Endothelial cell of umbilical vein (primary cell): ENCODE measurements at regions not wholly inside any gene's neighbourhood (a gene's known extent, or its start where the extent isn't known, plus 50 kb on each side); places are given as distances from the start of the nearest gene placed in this dataset.

ENCODE experiments used
- BruUV-seq: library from RNA; stranded (reverse); fragments of 400-500 nt; replicated peaks from 2 replicates; lab custom pipeline; 2021; lab: Mats Ljungman, UMichigan
- CTCF ChIA-PET: fragments of 300-600, 350-600 bp; sonication (Branson Sonifier 250); formaldehyde crosslinking; loops from one replicate; lab custom pipeline; 2021; ENCODE audit warnings: antibody characterized with exemption, inconsistent platforms; lab: Charles Lee
- POLR2A ChIA-PET: fragments of 300-600, 350-600 bp; sonication (Branson Sonifier 250); formaldehyde crosslinking; loops from one replicate; lab custom pipeline; 2021; ENCODE audit warnings: antibody characterized with exemption, inconsistent platforms; lab: Charles Lee
- DNase-seq: peaks from one replicate; pipeline ENCODE4 v3.0.0-alpha.2; 2011; ENCODE audit warnings: low read depth, low spot score
- FAIRE-seq: peaks from 2 replicates; lab custom pipeline; 2011; peaks lifted over from hg19 to GRCh38; lab: Jason Lieb, UNC
- H2AFZ ChIP-seq: 2 replicates; pipeline ENCODE4 v1.6.0; 2012; ENCODE audit warnings: low read depth, low read length, control low read depth, inconsistent platforms
- H3K27ac ChIP-seq: 2 replicates; pipeline ENCODE4 v1.5.1; 2011; ENCODE audit warnings: low read depth, mild to moderate bottlenecking, control low read depth, low read length, moderate library complexity; ENCODE audit not compliant: insufficient read depth
- H3K27me3 ChIP-seq, 2 experiments: 2 replicates each; pipeline versions ENCODE4 v1.6.0 to v1.6.1; 2011; ENCODE audit warnings: low read length in 2 of 2, mixed read lengths in 1 of 2; ENCODE audit not compliant: control insufficient read depth in 2 of 2, insufficient read depth in 2 of 2
- H3K36me3 ChIP-seq, 2 experiments: 2 replicates in 1 of 2; 3 replicates in 1 of 2; pipeline ENCODE4 v1.5.1; 2011; ENCODE audit warnings: low read length in 2 of 2, mild to moderate bottlenecking in 1 of 2, moderate library complexity in 1 of 2; ENCODE audit not compliant: control insufficient read depth in 2 of 2, insufficient read depth in 2 of 2; ENCODE audit errors: extremely low read depth in 1 of 2
- H3K4me1 ChIP-seq: 3 replicates; pipeline ENCODE4 v1.5.1; 2011; ENCODE audit warnings: mild to moderate bottlenecking, low read length; ENCODE audit not compliant: control insufficient read depth, insufficient read depth; ENCODE audit errors: extremely low read depth
- H3K4me2 ChIP-seq: 2 replicates; pipeline ENCODE4 v1.6.1; 2011; ENCODE audit warnings: low read length, control low read depth, mixed read lengths; ENCODE audit not compliant: insufficient read depth
- H3K4me3 ChIP-seq, 3 experiments: fragments of 200-600 bp in 1 of 3; sonication (generic), shearing (Covaris generic) in 1 of 3; replicated peaks in 1 of 3; 2 replicates each; pipeline ENCODE4 v1.5.1; 2011 to 2016; ENCODE audit warnings: control low read depth in 3 of 3, low read length in 3 of 3, mild to moderate bottlenecking in 2 of 3, inconsistent platforms in 1 of 3, low read depth in 1 of 3, moderate library complexity in 1 of 3; ENCODE audit not compliant: insufficient read depth in 1 of 3
- H3K79me2 ChIP-seq: 2 replicates; pipeline ENCODE4 v1.6.0; 2012; ENCODE audit warnings: low read length, inconsistent platforms; ENCODE audit not compliant: control insufficient read depth, insufficient read depth
- H3K9ac ChIP-seq: replicated peaks from 2 replicates; pipeline ENCODE3; 2011; ENCODE audit warnings: low read length, control low read depth; ENCODE audit not compliant: insufficient read depth; ENCODE audit errors: extremely low read depth
- H3K9me1 ChIP-seq: replicated peaks from 3 replicates; pipeline ENCODE4 v1.6.0; 2011; ENCODE audit warnings: mild to moderate bottlenecking, low read length; ENCODE audit not compliant: control insufficient read depth, insufficient read depth; ENCODE audit errors: extremely low read depth
- H3K9me3 ChIP-seq: replicated peaks from 2 replicates; pipeline ENCODE4 v1.5.1; 2012; ENCODE audit warnings: low read length, inconsistent platforms; ENCODE audit not compliant: control insufficient read depth, insufficient read depth
- H4K20me1 ChIP-seq: replicated peaks from 2 replicates; pipeline ENCODE3; 2011; ENCODE audit warnings: mild to moderate bottlenecking, low read length; ENCODE audit not compliant: control insufficient read depth, insufficient read depth; ENCODE audit errors: extremely low read depth
- EZH2 ChIP-seq: IDR thresholded peaks from 2 replicates; pipeline ENCODE4 v1.6.1; 2012; ENCODE audit warnings: borderline replicate concordance, low read depth, mild to moderate bottlenecking, moderate library complexity, low read length, inconsistent platforms; ENCODE audit not compliant: severe bottlenecking
- FOS ChIP-seq: IDR thresholded peaks from 2 replicates; pipeline ENCODE4 v1.6.1; 2011; ENCODE audit warnings: mild to moderate bottlenecking, low read length, moderate library complexity, borderline replicate concordance; ENCODE audit not compliant: insufficient read depth
- GATA2 ChIP-seq: IDR thresholded peaks from 2 replicates; pipeline ENCODE4 v1.7.0; 2011; ENCODE audit warnings: low read depth, mild to moderate bottlenecking, moderate library complexity, mixed read lengths, low read length; ENCODE audit not compliant: insufficient read length, insufficient read depth
- JUN ChIP-seq: IDR thresholded peaks from 2 replicates; pipeline ENCODE4 v1.6.1; 2011; ENCODE audit warnings: borderline replicate concordance, low read depth; ENCODE audit not compliant: insufficient read length, insufficient read depth
- MYC ChIP-seq: IDR thresholded peaks from one replicate; pipeline ENCODE4 v1.6.1; 2011; ENCODE audit warnings: mild to moderate bottlenecking, low read depth, low read length
- POLR2A ChIP-seq: IDR thresholded peaks from 2 replicates; pipeline ENCODE4 v1.6.1; 2012; ENCODE audit warnings: low read depth, mild to moderate bottlenecking, control low read depth, low read length
- POLR2AphosphoS5 ChIP-seq: IDR thresholded peaks from 2 replicates; pipeline ENCODE4 v1.6.1; 2012; ENCODE audit warnings: low read depth, mild to moderate bottlenecking, control low read depth, low read length, moderate library complexity; ENCODE audit not compliant: insufficient read depth
- dilution Hi-C: fragments of 300-500 bp; cut with MboI; formaldehyde crosslinking; loops from one replicate; pipeline ENCODE4 v1.15.0; 2019; ENCODE audit warnings: low sequenced_read_pairs; ENCODE audit not compliant: extremely low pct_ligation_motif_present
- intact Hi-C: fragments of 100-400 bp; cut with micrococcal nuclease; formaldehyde crosslinking; loops from one replicate; pipeline ENCODE4 v1.10.0; 2022
- TF ChIP-seq, protein P1 (sequence below): IDR thresholded peaks from 2 replicates; pipeline ENCODE4 v1.6.1; 2011; ENCODE audit not compliant: insufficient read depth, insufficient read length
- TF ChIP-seq, protein P2 (sequence below), 2 donors: IDR thresholded peaks; 1 replicate in 1 of 2; 2 replicates in 1 of 2; pipeline ENCODE4 v1.5.1; 2011; ENCODE audit warnings: low read length in 2 of 2, mild to moderate bottlenecking in 2 of 2, moderate library complexity in 2 of 2, control low read depth in 1 of 2, inconsistent platforms in 1 of 2, low read depth in 1 of 2; ENCODE audit not compliant: insufficient read depth in 1 of 2; ENCODE audit errors: extremely low read depth in 1 of 2

DNA sequence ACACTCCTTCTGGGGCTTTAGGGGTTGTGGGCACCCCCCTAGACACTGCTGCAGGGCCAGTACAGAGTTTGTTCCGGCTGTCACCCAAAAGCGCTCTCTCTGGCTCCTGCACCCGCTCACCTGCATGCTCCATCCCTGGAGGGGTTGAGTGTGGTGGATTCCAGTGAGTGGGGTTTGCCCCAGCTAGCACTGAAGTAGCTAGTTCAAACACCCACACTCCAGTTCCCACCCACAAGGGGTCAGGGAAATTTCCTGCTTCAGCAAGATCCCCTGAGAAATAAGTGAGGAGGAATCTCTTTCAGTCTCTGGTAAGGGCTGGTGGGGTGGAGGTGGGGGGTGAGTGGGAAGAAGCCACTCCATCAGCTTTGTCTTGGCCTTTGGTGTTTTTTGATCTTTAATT lies 73.6 kb downstream of the TMEM17 start:
- DNase-seq (no peak), FAIRE-seq (no peak)
- BruUV-seq, result no TSS peak
- Histone ChIP-seq H3K9me1 (no peaks in the 10 kb centered on the region), H3K79me2 (no peaks in the 10 kb centered on the region), H3K4me2 (no peak overlapping the region), H2AFZ (no peak overlapping the region), H3K27ac (no peak overlapping the region), H3K9me3 (no peaks in the 10 kb centered on the region), H4K20me1 (no peaks in the 10 kb centered on the region), H3K9ac (no peak overlapping the region), H3K27me3 (peaks cover 0 to 2% of the 10 kb centered on the region in 2 experiments), H3K4me3 (no peak overlapping the region), H3K4me1 (no peaks in the 10 kb centered on the region), H3K36me3 (no peaks in the 10 kb centered on the region)
- dilution Hi-C loops, result no loop called here
- intact Hi-C loops, result no loop called here
- TF ChIP-seq, protein P1, sequence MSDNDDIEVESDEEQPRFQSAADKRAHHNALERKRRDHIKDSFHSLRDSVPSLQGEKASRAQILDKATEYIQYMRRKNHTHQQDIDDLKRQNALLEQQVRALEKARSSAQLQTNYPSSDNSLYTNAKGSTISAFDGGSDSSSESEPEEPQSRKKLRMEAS, result no peak
- TF ChIP-seq GATA2, result no peak
- no peak for TF ChIP-seq POLR2AphosphoS5
- no peak for TF ChIP-seq POLR2A
- TF ChIP-seq EZH2, result no peak
- TF ChIP-seq, protein P2, sequence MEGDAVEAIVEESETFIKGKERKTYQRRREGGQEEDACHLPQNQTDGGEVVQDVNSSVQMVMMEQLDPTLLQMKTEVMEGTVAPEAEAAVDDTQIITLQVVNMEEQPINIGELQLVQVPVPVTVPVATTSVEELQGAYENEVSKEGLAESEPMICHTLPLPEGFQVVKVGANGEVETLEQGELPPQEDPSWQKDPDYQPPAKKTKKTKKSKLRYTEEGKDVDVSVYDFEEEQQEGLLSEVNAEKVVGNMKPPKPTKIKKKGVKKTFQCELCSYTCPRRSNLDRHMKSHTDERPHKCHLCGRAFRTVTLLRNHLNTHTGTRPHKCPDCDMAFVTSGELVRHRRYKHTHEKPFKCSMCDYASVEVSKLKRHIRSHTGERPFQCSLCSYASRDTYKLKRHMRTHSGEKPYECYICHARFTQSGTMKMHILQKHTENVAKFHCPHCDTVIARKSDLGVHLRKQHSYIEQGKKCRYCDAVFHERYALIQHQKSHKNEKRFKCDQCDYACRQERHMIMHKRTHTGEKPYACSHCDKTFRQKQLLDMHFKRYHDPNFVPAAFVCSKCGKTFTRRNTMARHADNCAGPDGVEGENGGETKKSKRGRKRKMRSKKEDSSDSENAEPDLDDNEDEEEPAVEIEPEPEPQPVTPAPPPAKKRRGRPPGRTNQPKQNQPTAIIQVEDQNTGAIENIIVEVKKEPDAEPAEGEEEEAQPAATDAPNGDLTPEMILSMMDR (IDR thresholded peaks at IDR 0.05; ENCODE audit: extremely low read depth in 1 of 2, insufficient read depth in 1 of 2, low read depth in 1 of 2, low read length in 2 of 2), result no peak
- no peak for TF ChIP-seq MYC
- TF ChIP-seq FOS, result no peak
- TF ChIP-seq JUN, result no peak
- POLR2A ChIA-PET, result no interaction called here
- CTCF ChIA-PET, result interaction anchor here (0.8 to 2.3 kb wide), 3 partner anchors 11 to 24 kb away, joined by 3 to 9 read pairs (median 4); no protein-coding TSS in a partner anchor
